ENCODE measurements at regions not wholly inside any gene's neighbourhood (a gene's known extent, or its start where the extent isn't known, plus 50 kb on each side); places are given as distances from the start of the nearest gene placed in this dataset.

DNA sequence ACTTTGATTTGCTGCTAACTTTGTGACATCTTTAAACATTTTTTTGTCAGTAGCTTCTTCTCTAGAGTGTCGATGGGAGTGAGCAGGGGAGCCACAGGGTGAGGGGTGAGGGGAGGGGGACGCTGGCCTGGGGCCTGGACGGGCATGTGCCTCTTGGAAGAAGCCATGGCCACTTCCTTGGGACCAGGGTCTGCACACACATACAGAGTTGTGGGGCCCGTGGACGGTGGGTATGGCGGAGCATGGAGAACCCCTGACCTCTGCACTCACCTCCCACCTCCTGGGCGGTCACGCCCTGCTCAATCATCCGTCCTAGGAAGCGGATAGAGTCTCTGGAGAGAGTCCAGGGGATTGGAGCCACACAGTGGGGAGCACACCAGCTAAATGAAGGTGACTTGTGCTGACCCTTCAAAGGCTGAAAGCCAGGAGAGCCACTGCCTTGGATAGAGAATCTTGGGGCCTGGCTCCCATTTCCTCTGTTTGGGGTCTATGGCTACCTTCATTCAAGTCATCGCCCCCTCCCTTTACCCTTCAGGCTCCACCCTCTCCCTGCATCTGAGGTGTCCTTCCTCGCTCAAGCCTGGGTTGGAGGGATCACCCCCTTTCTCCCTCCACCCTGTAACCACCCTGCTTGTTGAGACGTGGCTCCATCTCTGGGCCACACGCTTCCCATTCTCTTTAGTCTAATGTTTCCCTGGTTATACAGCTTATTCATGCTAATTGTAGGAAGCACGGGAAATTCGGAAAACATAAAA, 63.9 kb upstream of the HAAO start (continued):
- no peak for TF ChIP-seq STAT1 (conservative IDR thresholded peaks at IDR 0.05)
- TF ChIP-seq, protein P1, sequence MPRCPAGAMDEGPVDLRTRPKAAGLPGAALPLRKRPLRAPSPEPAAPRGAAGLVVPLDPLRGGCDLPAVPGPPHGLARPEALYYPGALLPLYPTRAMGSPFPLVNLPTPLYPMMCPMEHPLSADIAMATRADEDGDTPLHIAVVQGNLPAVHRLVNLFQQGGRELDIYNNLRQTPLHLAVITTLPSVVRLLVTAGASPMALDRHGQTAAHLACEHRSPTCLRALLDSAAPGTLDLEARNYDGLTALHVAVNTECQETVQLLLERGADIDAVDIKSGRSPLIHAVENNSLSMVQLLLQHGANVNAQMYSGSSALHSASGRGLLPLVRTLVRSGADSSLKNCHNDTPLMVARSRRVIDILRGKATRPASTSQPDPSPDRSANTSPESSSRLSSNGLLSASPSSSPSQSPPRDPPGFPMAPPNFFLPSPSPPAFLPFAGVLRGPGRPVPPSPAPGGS (IDR thresholded peaks at IDR 0.05; ENCODE audit: borderline replicate concordance, insufficient read depth, low read depth, low read length, poor library complexity, severe bottlenecking) = no peak

DNA sequence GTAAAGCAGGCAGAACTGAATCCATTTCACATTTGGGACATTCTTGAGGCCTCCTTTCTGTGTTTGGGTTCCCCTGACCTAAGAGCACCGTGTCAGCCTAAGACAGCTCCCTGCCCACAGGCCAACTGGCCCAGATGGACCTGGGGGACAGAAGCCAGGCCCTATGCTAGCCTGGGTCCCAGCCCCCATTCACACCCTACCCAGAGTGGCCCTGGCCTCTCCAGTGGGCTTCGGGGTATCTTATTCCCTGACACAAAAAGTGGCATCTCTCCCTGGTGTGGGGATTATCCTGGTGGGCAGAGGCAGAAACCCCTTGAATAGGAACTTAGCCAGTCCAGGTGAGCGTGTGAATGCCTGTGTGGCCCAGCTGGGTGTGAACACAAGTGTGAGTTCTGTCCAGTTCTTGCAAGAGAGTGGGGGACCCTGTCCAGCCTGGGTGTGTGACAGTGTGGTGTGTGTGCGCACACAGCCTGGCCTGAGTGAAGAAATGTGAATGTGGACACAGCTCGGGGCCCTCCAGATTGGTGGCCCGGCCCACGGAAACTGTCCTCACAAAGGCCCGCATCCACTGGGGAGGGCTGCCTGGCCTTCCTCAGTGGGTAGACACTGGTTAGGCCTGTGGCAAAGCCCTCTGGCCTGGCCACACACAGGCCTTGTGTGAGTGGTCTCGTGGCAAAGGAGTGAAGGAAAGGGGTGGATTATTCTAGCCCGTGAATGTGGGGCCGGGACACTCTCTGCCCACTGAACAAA, 63.0 kb upstream of the HAAO start:
- no peak overlapping the region for H3K4me3 ChIP-seq
- no peak overlapping the region for H3K9ac ChIP-seq (ENCODE audit: control insufficient read depth, insufficient read depth, low read length)
- 30% methylated on average over 10 of the region's 11 CpGs for WGBS (ENCODE audit: insufficient coverage, insufficient replicate concordance, low lambda C conversion rate, missing lambda C conversion rate)
- no TSS peak for BruUV-seq (replicated peaks)
- ChIA-PET CTCF (interaction anchor here (0.5 to 1.4 kb wide), 3 partner anchors 24 to 1395 kb away, joined by 3 to 6 read pairs (median 3); no protein-coding TSS in a partner anchor), RAD21 (ENCODE audit: unreplicated experiment) (interaction anchor here (1.3 kb wide), 1 partner anchor 629 kb away, joined by 3 read pairs; no protein-coding TSS in a partner anchor), POLR2A (no interaction called here), SMC1A (ENCODE audit: uncharacterized antibody, unreplicated experiment) (interaction anchor here (0.6 kb wide), 1 partner anchor 79 kb away, joined by 3 read pairs; no protein-coding TSS in a partner anchor)
- intact Hi-C loops (cut with micrococcal nuclease; ENCODE audit: unreplicated experiment) = loop anchor here (5.0 to 10.0 kb wide), 3 partner anchors 92 to 369 kb away; partner anchors contain the start of gene ZFP36L2
- H3K9me3 ChIP-seq (replicated peaks; ENCODE audit: control insufficient read depth, insufficient read depth, low read length) = no peaks in the 10 kb centered on the region
- TF ChIP-seq CBFB (IDR thresholded peaks at IDR 0.05; ENCODE audit: low read depth) (no peak), ZNF217 (IDR thresholded peaks at IDR 0.05) (no peak), POLR2AphosphoS2 (IDR thresholded peaks at IDR 0.05; ENCODE audit: low read depth, low read length) (no peak), CREM (IDR thresholded peaks at IDR 0.05; ENCODE audit: low read depth) (no peak), IRF4 (IDR thresholded peaks at IDR 0.05; ENCODE audit: low read depth, low read length) (no peak), SMAD5 (IDR thresholded peaks at IDR 0.05; ENCODE audit: low read depth) (no peak)
- H2AFZ ChIP-seq (ENCODE audit: control insufficient read depth, low read depth, low read length) = no peak overlapping the region
- H3K27ac ChIP-seq (ENCODE audit: control insufficient read depth, insufficient read depth) = no peak overlapping the region
- no peaks in the 10 kb centered on the region for H4K20me1 ChIP-seq (ENCODE audit: control insufficient read depth, insufficient read depth)
- ATAC-seq (no peak), DNase-seq (ENCODE audit: low read depth, low spot score) (no peak), FAIRE-seq (no peak)
- in situ Hi-C loops (cut with MboI) = no loop called here
- no peaks in the 10 kb centered on the region for H3K79me2 ChIP-seq (ENCODE audit: control insufficient read depth, insufficient read depth, low read length)
- H3K36me3 ChIP-seq (ENCODE audit: control insufficient read depth in 2 of 2, insufficient read depth in 2 of 2, low read length in 1 of 2) = no peaks in the 10 kb centered on the region
- H3K4me2 ChIP-seq (ENCODE audit: control insufficient read depth, insufficient read depth) = no peak overlapping the region
- H3K4me1 ChIP-seq (ENCODE audit: control insufficient read depth, insufficient read depth, low read length) = no peaks in the 10 kb centered on the region
- peaks cover 0 to 2% of the 10 kb centered on the region in 2 experiments; a peak in 1 of 4 replicates for H3K27me3 ChIP-seq (replicated peaks in 1 of 2; ENCODE audit: control insufficient read depth in 2 of 2, insufficient read depth in 2 of 2, low read length in 1 of 2)
